Thyroid gland (tissue), 4 donors: ENCODE measurements at regions not wholly inside any gene's neighbourhood (a gene's known extent, or its start where the extent isn't known, plus 50 kb on each side); places are given as distances from the start of the nearest gene placed in this dataset.
"Not testable (repeated sequence)": the region's sequence is repeated elsewhere in the genome, so short reads cannot be mapped to it uniquely, and the experiment has no call there.

Experiments
- DNase-seq, 2 donors: peaks; one replicate each; pipeline ENCODE4 v3.0.0-alpha.2; 2019
- H3K27ac ChIP-seq, 3 donors: fragments of 200-600 bp; sonication (generic); 1 replicate in 2 of 3; 2 replicates in 1 of 3; pipeline ENCODE4 v1.5.1; 2016 to 2019; ENCODE audit warnings: mild to moderate bottlenecking in 1 of 3, moderate library complexity in 1 of 3
- H3K27me3 ChIP-seq: fragments of 200-600 bp; sonication (generic); one replicate; pipeline ENCODE4 v1.5.1; 2019
- H3K36me3 ChIP-seq, 2 donors: fragments of 200-600 bp; sonication (generic); one replicate each; pipeline ENCODE4 v1.5.1; 2016 to 2019
- H3K4me1 ChIP-seq, 2 donors: fragments of 200-600 bp; sonication (generic); one replicate each; pipeline ENCODE4 v1.5.1; 2017 to 2019
- H3K4me3 ChIP-seq, 3 donors: fragments of 200-600 bp; sonication (generic); replicated peaks in 1 of 3; 1 replicate in 2 of 3; 2 replicates in 1 of 3; pipeline ENCODE4 v1.5.1; 2016; ENCODE audit warnings: mild to moderate bottlenecking in 1 of 3
- H3K9me3 ChIP-seq: fragments of 200-600 bp; sonication (generic); one replicate; pipeline ENCODE4 v1.5.1; 2017
- POLR2A ChIP-seq, 2 donors: fragments of 450-650 bp; IDR thresholded peaks; one replicate each; pipeline ENCODE4 v1.6.1; 2017; ENCODE audit warnings: antibody characterized with exemption in 2 of 2, mild to moderate bottlenecking in 2 of 2, moderate library complexity in 1 of 2
- WGBS, 2 donors: methylation state at CpG; one replicate each; pipeline ENCODE4 v1.1.5; 2017; 5-methylcytosine and 5-hydroxymethylcytosine counted together
- intact Hi-C: fragments of 100-400 bp; cut with DNase I; formaldehyde crosslinking; loops from one replicate; pipeline ENCODE4 v1.15.1; 2023
- TF ChIP-seq, protein P1 (sequence below), 6 experiments: fragments of 200-600 bp in 3 of 6; fragments of 450-650 bp in 3 of 6; sonication (generic) in 3 of 6; IDR thresholded peaks; one replicate each; pipeline ENCODE4 v1.5.1; 2016 to 2019; ENCODE audit warnings: antibody characterized with exemption in 6 of 6, mild to moderate bottlenecking in 2 of 6, inconsistent platforms in 1 of 6, moderate library complexity in 1 of 6

- Histone ChIP-seq H3K4me1 (no peaks in the 10 kb centered on the region), H3K4me3 (no peak overlapping the region), H3K27me3 (no peaks in the 10 kb centered on the region), H3K27ac (no peak overlapping the region), H3K9me3 (no peaks in the 10 kb centered on the region), H3K36me3 (no peaks in the 10 kb centered on the region)
- no peak for DNase-seq
- no peak for TF ChIP-seq POLR2A (IDR thresholded peaks at IDR 0.05)
- TF ChIP-seq, protein P1, sequence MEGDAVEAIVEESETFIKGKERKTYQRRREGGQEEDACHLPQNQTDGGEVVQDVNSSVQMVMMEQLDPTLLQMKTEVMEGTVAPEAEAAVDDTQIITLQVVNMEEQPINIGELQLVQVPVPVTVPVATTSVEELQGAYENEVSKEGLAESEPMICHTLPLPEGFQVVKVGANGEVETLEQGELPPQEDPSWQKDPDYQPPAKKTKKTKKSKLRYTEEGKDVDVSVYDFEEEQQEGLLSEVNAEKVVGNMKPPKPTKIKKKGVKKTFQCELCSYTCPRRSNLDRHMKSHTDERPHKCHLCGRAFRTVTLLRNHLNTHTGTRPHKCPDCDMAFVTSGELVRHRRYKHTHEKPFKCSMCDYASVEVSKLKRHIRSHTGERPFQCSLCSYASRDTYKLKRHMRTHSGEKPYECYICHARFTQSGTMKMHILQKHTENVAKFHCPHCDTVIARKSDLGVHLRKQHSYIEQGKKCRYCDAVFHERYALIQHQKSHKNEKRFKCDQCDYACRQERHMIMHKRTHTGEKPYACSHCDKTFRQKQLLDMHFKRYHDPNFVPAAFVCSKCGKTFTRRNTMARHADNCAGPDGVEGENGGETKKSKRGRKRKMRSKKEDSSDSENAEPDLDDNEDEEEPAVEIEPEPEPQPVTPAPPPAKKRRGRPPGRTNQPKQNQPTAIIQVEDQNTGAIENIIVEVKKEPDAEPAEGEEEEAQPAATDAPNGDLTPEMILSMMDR (IDR thresholded peaks at IDR 0.05), result no peak
- 57 to 79% methylated on average over 4 of the region's 4 CpGs for WGBS, 2 donors
- intact Hi-C loops, result no loop called here
These were observed 497.4 kb upstream of the CCNG1 start for GRCh38 chr5:162939991-162940390.

DNA sequence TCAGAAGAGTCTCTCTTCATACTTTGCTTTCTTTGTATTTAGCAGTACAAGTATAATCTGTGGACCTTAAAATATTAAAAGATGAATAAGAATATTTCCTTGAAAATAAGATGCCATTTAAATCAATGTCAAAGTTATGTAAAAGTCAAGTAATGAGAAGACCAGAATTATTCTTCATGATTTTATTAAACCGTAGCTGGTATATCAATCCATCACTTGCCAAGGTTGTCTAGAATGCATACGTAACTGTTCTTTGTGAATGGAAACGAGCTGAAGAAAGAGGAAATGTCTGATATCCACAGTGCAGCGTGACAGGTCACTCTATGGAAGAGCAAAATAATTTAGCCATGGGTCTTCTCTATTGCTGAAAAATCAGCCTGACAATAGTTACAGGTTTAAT, 488.7 kb upstream of the CCNG1 start:
- no peak for DNase-seq
- intact Hi-C loops, result no loop called here
- 69 to 82% methylated on average over 4 of the region's 4 CpGs for WGBS, 2 donors
- Histone ChIP-seq H3K27ac (no peak overlapping the region), H3K27me3 (no peaks in the 10 kb centered on the region), H3K4me3 (no peak overlapping the region), H3K9me3 (no peaks in the 10 kb centered on the region), H3K4me1 (no peaks in the 10 kb centered on the region), H3K36me3 (no peaks in the 10 kb centered on the region)
- no peak for TF ChIP-seq POLR2A (IDR thresholded peaks at IDR 0.05)
- TF ChIP-seq, protein P1 (IDR thresholded peaks at IDR 0.05), result no peak

DNA sequence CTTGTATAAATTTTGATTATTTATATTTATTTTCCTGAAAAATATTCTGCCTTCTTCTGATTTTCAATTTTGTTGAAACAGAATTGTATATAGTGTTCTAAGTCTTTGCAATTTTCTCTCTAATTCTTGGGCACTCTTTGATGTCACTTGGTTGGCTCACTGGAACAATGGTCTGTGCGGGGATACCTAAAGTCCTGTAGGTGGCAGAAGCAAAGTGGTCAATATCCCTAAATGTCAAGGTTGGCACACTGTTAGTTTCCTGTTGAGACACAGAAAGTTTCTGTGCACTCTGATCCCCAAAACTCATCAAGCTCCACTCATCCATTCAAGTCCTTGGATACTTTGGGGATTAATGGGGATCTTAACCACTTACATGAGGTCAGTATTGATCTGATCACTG, 480.8 kb upstream of the CCNG1 start:
- intact Hi-C loops, result no loop called here
- Histone ChIP-seq H3K27ac (no peak overlapping the region), H3K36me3 (no peaks in the 10 kb centered on the region), H3K27me3 (no peaks in the 10 kb centered on the region), H3K4me1 (no peaks in the 10 kb centered on the region), H3K9me3 (no peaks in the 10 kb centered on the region), H3K4me3 (no peak overlapping the region)
- DNase-seq, result no peak
- TF ChIP-seq, protein P1 (IDR thresholded peaks at IDR 0.05), result no peak
- TF ChIP-seq POLR2A (IDR thresholded peaks at IDR 0.05), result no peak
- 82 to 86% methylated on average over 1 of the region's 1 CpG for WGBS, 2 donors

DNA sequence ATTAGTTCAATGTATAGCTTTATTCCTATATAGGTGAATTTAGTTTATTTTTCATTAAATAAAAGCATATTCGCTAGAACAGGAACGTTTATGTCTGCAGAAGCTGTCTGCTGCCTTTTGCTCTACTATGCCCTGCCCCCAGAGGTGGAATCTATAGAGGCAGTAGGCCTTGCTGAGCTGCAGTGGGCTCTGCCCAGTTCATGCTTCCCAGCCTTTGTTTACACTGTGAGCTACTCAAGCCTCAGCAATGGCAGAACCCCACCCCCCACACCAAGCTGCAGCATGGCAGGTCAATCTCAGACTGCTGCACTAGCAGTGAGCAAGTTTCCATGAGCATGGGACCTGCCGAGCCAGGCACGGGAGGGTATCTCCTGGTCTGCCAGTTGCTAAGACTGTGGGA, 473.3 kb upstream of the CCNG1 start:
- intact Hi-C loops, result not testable (repeated sequence)

DNA sequence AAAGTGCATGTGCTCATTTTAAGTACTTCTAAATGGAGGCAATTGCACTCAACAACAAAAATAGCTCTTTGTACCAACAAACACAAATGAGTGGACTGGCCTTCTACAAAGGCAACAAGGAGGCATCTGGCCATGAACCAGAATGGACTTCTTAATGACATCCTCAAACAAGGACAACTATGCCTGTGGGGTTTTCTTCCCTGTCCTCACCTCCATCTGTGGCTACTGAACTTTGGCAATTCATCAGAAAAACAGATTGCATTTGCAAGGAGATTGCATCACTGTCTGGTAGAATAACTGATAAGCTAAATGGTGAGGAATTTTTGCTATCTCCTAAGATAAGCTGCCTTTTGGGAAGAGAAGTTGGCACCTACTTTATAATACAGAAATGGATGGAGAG, 447.3 kb upstream of the CCNG1 start:
- Histone ChIP-seq H3K27ac (no peak overlapping the region), H3K4me3 (no peak overlapping the region), H3K9me3 (no peaks in the 10 kb centered on the region), H3K36me3 (no peaks in the 10 kb centered on the region), H3K4me1 (no peaks in the 10 kb centered on the region), H3K27me3 (no peaks in the 10 kb centered on the region)
- intact Hi-C loops, result no loop called here
- DNase-seq, result no peak
- TF ChIP-seq POLR2A (IDR thresholded peaks at IDR 0.05), result no peak
- TF ChIP-seq, protein P1 (IDR thresholded peaks at IDR 0.05), result no peak

More for the DNA sequence above, 473.3 kb upstream of the CCNG1 start:
- not testable (repeated sequence) for H3K4me1 ChIP-seq, H3K9me3 ChIP-seq, H3K27ac ChIP-seq, H3K36me3 ChIP-seq, DNase-seq, H3K27me3 ChIP-seq, H3K4me3 ChIP-seq
- 26 to 27% methylated on average over 2 to 4 of the region's 4 CpGs for WGBS, 2 donors

- WGBS, 2 donors, result 75 to 77% methylated on average over 2 of the region's 2 CpGs
- H3K36me3 ChIP-seq, result no peaks in the 10 kb centered on the region
- no peaks in the 10 kb centered on the region for H3K4me1 ChIP-seq
- TF ChIP-seq, protein P1 (IDR thresholded peaks at IDR 0.05), result no peak
- no peak for TF ChIP-seq POLR2A (IDR thresholded peaks at IDR 0.05)
- H3K27me3 ChIP-seq, result no peaks in the 10 kb centered on the region
- intact Hi-C loops, result no loop called here
- no peaks in the 10 kb centered on the region for H3K9me3 ChIP-seq
- no peak overlapping the region for H3K27ac ChIP-seq
- DNase-seq, result no peak
- no peak overlapping the region for H3K4me3 ChIP-seq
These were observed 446.4 kb upstream of the CCNG1 start for GRCh38 chr5:162990856-162991497.
